ENCODE measurements at regions not wholly inside any gene's neighbourhood (a gene's known extent, or its start where the extent isn't known, plus 50 kb on each side); places are given as distances from the start of the nearest gene placed in this dataset.

GRCh38 chr16:48487287-48487686, 102.1 kb upstream of the SIAH1 start:
- ATAC-seq (no peak), DNase-seq (ENCODE audit: low read depth, low spot score) (no peak)
- BruUV-seq (replicated peaks), result no TSS peak
- H3K4me1 ChIP-seq (ENCODE audit: control insufficient read depth, insufficient read depth, low read length), result no peaks in the 10 kb centered on the region
- intact Hi-C loops (cut with micrococcal nuclease; ENCODE audit: unreplicated experiment), result no loop called here
- in situ Hi-C loops (cut with HindIII; ENCODE audit: low pct_unique_long_range_greater_than_20kb, low sequenced_read_pairs), result no loop called here
- no peaks in the 10 kb centered on the region for H3K36me3 ChIP-seq (ENCODE audit: control insufficient read depth, insufficient read depth, low read length)
- no peak overlapping the region for H3K27ac ChIP-seq (ENCODE audit: low read length)
- no peaks in the 10 kb centered on the region for H3K9me3 ChIP-seq (ENCODE audit: control insufficient read depth, insufficient read depth, low read depth, low read length)
- ChIA-PET CTCF (no interaction called here), POLR2A (no interaction called here)
- no peak for TF ChIP-seq POLR2AphosphoS5 (IDR thresholded peaks at IDR 0.05; ENCODE audit: low read depth, low read length)
- no peak for TF ChIP-seq SIN3A (IDR thresholded peaks at IDR 0.05; ENCODE audit: borderline replicate concordance, insufficient read depth, low read depth, low read length)
- no peak for TF ChIP-seq TCF7L2 (IDR thresholded peaks at IDR 0.05; ENCODE audit: low read depth, low read length)
- TF ChIP-seq REST (IDR thresholded peaks at IDR 0.05; ENCODE audit: insufficient read depth in 1 of 2, low read depth in 2 of 2, low read length in 1 of 2), result no peak
- no peak for TF ChIP-seq CTCF (IDR thresholded peaks at IDR 0.05)
- no peak overlapping the region for H3K4me3 ChIP-seq (ENCODE audit: low read depth in 2 of 2, low read length in 2 of 2)
- no peaks in the 10 kb centered on the region for H3K27me3 ChIP-seq (ENCODE audit: control insufficient read depth, insufficient read depth, low read length)

- TF ChIP-seq SIN3A (IDR thresholded peaks at IDR 0.05; ENCODE audit: borderline replicate concordance, insufficient read depth, low read depth, low read length), result no peak
- TF ChIP-seq REST (IDR thresholded peaks at IDR 0.05; ENCODE audit: insufficient read depth in 1 of 2, low read depth in 2 of 2, low read length in 1 of 2), result no peak
- no peak for TF ChIP-seq CTCF (IDR thresholded peaks at IDR 0.05)
- TF ChIP-seq POLR2AphosphoS5 (IDR thresholded peaks at IDR 0.05; ENCODE audit: low read depth, low read length), result no peak
- no peak for TF ChIP-seq TCF7L2 (IDR thresholded peaks at IDR 0.05; ENCODE audit: low read depth, low read length)
- POLR2A ChIA-PET, result no interaction called here
- Histone ChIP-seq H3K4me1 (ENCODE audit: control insufficient read depth, insufficient read depth, low read length) (no peaks in the 10 kb centered on the region), H3K27ac (ENCODE audit: low read length) (no peak overlapping the region), H3K4me3 (ENCODE audit: low read depth in 2 of 2, low read length in 2 of 2) (no peak overlapping the region), H3K9me3 (ENCODE audit: control insufficient read depth, insufficient read depth, low read depth, low read length) (no peaks in the 10 kb centered on the region), H3K27me3 (ENCODE audit: control insufficient read depth, insufficient read depth, low read length) (no peaks in the 10 kb centered on the region), H3K36me3 (ENCODE audit: control insufficient read depth, insufficient read depth, low read length) (no peaks in the 10 kb centered on the region)
- BruUV-seq (replicated peaks), result no TSS peak
- ATAC-seq, result no peak
- CTCF ChIA-PET, result no interaction called here
- DNase-seq (ENCODE audit: low read depth, low spot score), result no peak
- in situ Hi-C loops (cut with HindIII; ENCODE audit: low pct_unique_long_range_greater_than_20kb, low sequenced_read_pairs) (no loop called here), intact Hi-C loops (cut with micrococcal nuclease; ENCODE audit: unreplicated experiment) (no loop called here)
These were observed 96.6 kb upstream of the SIAH1 start for GRCh38 chr16:48481772-48482171.

Measured in Panc1 (cell line).